T-helper 17 cell (primary cell): ENCODE measurements at regions not wholly inside any gene's neighbourhood (a gene's known extent, or its start where the extent isn't known, plus 50 kb on each side); places are given as distances from the start of the nearest gene placed in this dataset.
"Not testable (repeated sequence)": the region's sequence is repeated elsewhere in the genome, so short reads cannot be mapped to it uniquely, and the experiment has no call there.

ENCODE experiments used
- ATAC-seq: fragments of 150-1000 bp; cut with Tn5 transposase; 2 replicates; pipeline ENCODE4 v1.10.0; 2021; ENCODE audit warnings: mild to moderate bottlenecking, moderate library complexity
- DNase-seq, 3 donors: peaks; one replicate each; pipeline versions ENCODE4 v3.0.0 to v3.0.0-alpha.2; 2020 to 2021
- H3K9me3 ChIP-seq: one replicate; pipeline ENCODE4 v1.7.0; 2013; ENCODE audit warnings: low read length, mild to moderate bottlenecking; ENCODE audit not compliant: control insufficient read depth, poor library complexity, severe bottlenecking
- H3K27ac Mint-ChIP-seq: one replicate; pipeline ENCODE4 v1.8.0; 2022; ENCODE audit warnings: mild to moderate bottlenecking, moderate library complexity, mixed read lengths
- H3K27me3 Mint-ChIP-seq: one replicate; pipeline ENCODE4 v1.8.0; 2022; ENCODE audit warnings: mixed read lengths
- H3K36me3 Mint-ChIP-seq: one replicate; pipeline ENCODE4 v1.8.0; 2022; ENCODE audit warnings: low read depth, mixed read lengths
- H3K4me1 Mint-ChIP-seq: one replicate; pipeline ENCODE4 v1.8.0; 2022; ENCODE audit warnings: mild to moderate bottlenecking, mixed read lengths
- H3K4me3 Mint-ChIP-seq: one replicate; pipeline ENCODE4 v1.8.0; 2022; ENCODE audit warnings: mild to moderate bottlenecking, moderate library complexity, mixed read lengths

- DNase-seq (no peak), ATAC-seq (no peak)
- H3K4me1 Mint-ChIP-seq, result no peaks in the 10 kb centered on the region
- no peaks in the 10 kb centered on the region for H3K36me3 Mint-ChIP-seq
- no peaks in the 10 kb centered on the region for H3K9me3 ChIP-seq
- no peak overlapping the region for H3K27ac Mint-ChIP-seq
- H3K4me3 Mint-ChIP-seq, result no peak overlapping the region
- no peaks in the 10 kb centered on the region for H3K27me3 Mint-ChIP-seq
Observed at GRCh38 chr2:17012297-17012696, 346.7 kb upstream of the CYRIA start.

GRCh38 chr2:17010104-17010503 lies 344.5 kb upstream of the CYRIA start:
- ATAC-seq (no peak), DNase-seq (no peak)
- H3K4me1 Mint-ChIP-seq, result no peaks in the 10 kb centered on the region
- no peaks in the 10 kb centered on the region for H3K27me3 Mint-ChIP-seq
- H3K9me3 ChIP-seq, result no peaks in the 10 kb centered on the region
- H3K27ac Mint-ChIP-seq, result no peak overlapping the region
- H3K4me3 Mint-ChIP-seq, result no peak overlapping the region
- no peaks in the 10 kb centered on the region for H3K36me3 Mint-ChIP-seq

GRCh38 chr2:17000184-17000482 lies 334.5 kb upstream of the CYRIA start:
- no peaks in the 10 kb centered on the region for H3K27me3 Mint-ChIP-seq
- no peak for ATAC-seq
- H3K36me3 Mint-ChIP-seq, result no peaks in the 10 kb centered on the region
- no peak overlapping the region for H3K27ac Mint-ChIP-seq
- H3K4me3 Mint-ChIP-seq, result no peak overlapping the region
- DNase-seq, result no peak
- H3K4me1 Mint-ChIP-seq, result no peaks in the 10 kb centered on the region
- H3K9me3 ChIP-seq, result no peaks in the 10 kb centered on the region

GRCh38 chr2:16999347-17000183 lies 333.9 kb upstream of the CYRIA start:
- H3K36me3 Mint-ChIP-seq, result no peaks in the 10 kb centered on the region
- H3K27me3 Mint-ChIP-seq, result no peaks in the 10 kb centered on the region
- no peaks in the 10 kb centered on the region for H3K9me3 ChIP-seq
- no peak overlapping the region for H3K4me3 Mint-ChIP-seq
- DNase-seq (no peak), ATAC-seq (no peak)
- H3K4me1 Mint-ChIP-seq, result no peaks in the 10 kb centered on the region
- no peak overlapping the region for H3K27ac Mint-ChIP-seq

GRCh38 chr2:16978301-16978700 lies 312.7 kb upstream of the CYRIA start:
- DNase-seq (no peak), ATAC-seq (no peak)
- no peak overlapping the region for H3K4me3 Mint-ChIP-seq
- H3K4me1 Mint-ChIP-seq, result no peaks in the 10 kb centered on the region
- no peak overlapping the region for H3K27ac Mint-ChIP-seq
- H3K9me3 ChIP-seq, result no peaks in the 10 kb centered on the region
- no peaks in the 10 kb centered on the region for H3K36me3 Mint-ChIP-seq
- no peaks in the 10 kb centered on the region for H3K27me3 Mint-ChIP-seq

- H3K27ac Mint-ChIP-seq, result no peak overlapping the region
- DNase-seq, result no peak
Observed at GRCh38 chr2:16974688-16975087, 309.1 kb upstream of the CYRIA start.

GRCh38 chr2:16973586-16974286 lies 308.1 kb upstream of the CYRIA start:
- no peaks in the 10 kb centered on the region for H3K27me3 Mint-ChIP-seq
- H3K9me3 ChIP-seq, result no peaks in the 10 kb centered on the region
- H3K4me3 Mint-ChIP-seq, result no peak overlapping the region
- no peaks in the 10 kb centered on the region for H3K4me1 Mint-ChIP-seq
- H3K36me3 Mint-ChIP-seq, result no peaks in the 10 kb centered on the region
- H3K27ac Mint-ChIP-seq, result no peak overlapping the region
- DNase-seq (no peak), ATAC-seq (no peak)

More at GRCh38 chr2:16974688-16975087, 309.1 kb upstream of the CYRIA start:
- H3K4me3 Mint-ChIP-seq, result no peak overlapping the region
- no peaks in the 10 kb centered on the region for H3K4me1 Mint-ChIP-seq
- H3K9me3 ChIP-seq, result no peaks in the 10 kb centered on the region
- H3K27me3 Mint-ChIP-seq, result no peaks in the 10 kb centered on the region
- no peaks in the 10 kb centered on the region for H3K36me3 Mint-ChIP-seq
- no peak for ATAC-seq

- DNase-seq (no peak), ATAC-seq (no peak)
- H3K4me3 Mint-ChIP-seq, result no peak overlapping the region
- H3K27ac Mint-ChIP-seq, result no peak overlapping the region
- H3K36me3 Mint-ChIP-seq, result no peaks in the 10 kb centered on the region
- no peaks in the 10 kb centered on the region for H3K9me3 ChIP-seq
- H3K4me1 Mint-ChIP-seq, result no peaks in the 10 kb centered on the region
- no peaks in the 10 kb centered on the region for H3K27me3 Mint-ChIP-seq
Observed at GRCh38 chr2:16972276-16972675, 306.6 kb upstream of the CYRIA start.

GRCh38 chr2:16971722-16972234 lies 306.1 kb upstream of the CYRIA start:
- Mint-ChIP-seq H3K4me3 (no peak overlapping the region), H3K4me1 (no peaks in the 10 kb centered on the region), H3K36me3 (no peaks in the 10 kb centered on the region), H3K27me3 (no peaks in the 10 kb centered on the region), H3K27ac (no peak overlapping the region)
- no peaks in the 10 kb centered on the region for H3K9me3 ChIP-seq
- DNase-seq (no peak), ATAC-seq (no peak)

- not testable (repeated sequence) for H3K27me3 Mint-ChIP-seq, ATAC-seq
Observed at GRCh38 chr2:16970948-16971347, 305.3 kb upstream of the CYRIA start.

GRCh38 chr2:16962505-16962904 lies 296.9 kb upstream of the CYRIA start:
- no peak overlapping the region for H3K27ac Mint-ChIP-seq
- H3K4me3 Mint-ChIP-seq, result no peak overlapping the region
- H3K36me3 Mint-ChIP-seq, result no peaks in the 10 kb centered on the region

More at GRCh38 chr2:16970948-16971347, 305.3 kb upstream of the CYRIA start:
- not testable (repeated sequence) for H3K36me3 Mint-ChIP-seq, H3K4me3 Mint-ChIP-seq, DNase-seq, H3K4me1 Mint-ChIP-seq, H3K9me3 ChIP-seq, H3K27ac Mint-ChIP-seq

GRCh38 chr2:16960579-16960978 lies 294.9 kb upstream of the CYRIA start:
- no peak overlapping the region for H3K27ac Mint-ChIP-seq
- no peak for ATAC-seq
- no peaks in the 10 kb centered on the region for H3K36me3 Mint-ChIP-seq
- no peaks in the 10 kb centered on the region for H3K9me3 ChIP-seq
- no peak overlapping the region for H3K4me3 Mint-ChIP-seq
- no peaks in the 10 kb centered on the region for H3K27me3 Mint-ChIP-seq
- DNase-seq, result no peak
- H3K4me1 Mint-ChIP-seq, result no peaks in the 10 kb centered on the region

More at GRCh38 chr2:16962505-16962904, 296.9 kb upstream of the CYRIA start:
- Mint-ChIP-seq H3K4me1 (no peaks in the 10 kb centered on the region), H3K27me3 (no peaks in the 10 kb centered on the region)
- ATAC-seq (no peak), DNase-seq (no peak)
- H3K9me3 ChIP-seq, result no peaks in the 10 kb centered on the region

GRCh38 chr2:16958266-16958665 lies 292.6 kb upstream of the CYRIA start:
- Mint-ChIP-seq H3K4me3 (no peak overlapping the region), H3K27me3 (no peaks in the 10 kb centered on the region), H3K27ac (no peak overlapping the region), H3K36me3 (no peaks in the 10 kb centered on the region), H3K4me1 (no peaks in the 10 kb centered on the region)
- DNase-seq (no peak), ATAC-seq (no peak)
- no peaks in the 10 kb centered on the region for H3K9me3 ChIP-seq

GRCh38 chr2:16952805-16953204 lies 287.2 kb upstream of the CYRIA start:
- no peaks in the 10 kb centered on the region for H3K36me3 Mint-ChIP-seq
- ATAC-seq, result no peak
- H3K4me3 Mint-ChIP-seq, result no peak overlapping the region
- H3K27me3 Mint-ChIP-seq, result no peaks in the 10 kb centered on the region
- DNase-seq, result no peak
- H3K9me3 ChIP-seq, result no peaks in the 10 kb centered on the region
- no peaks in the 10 kb centered on the region for H3K4me1 Mint-ChIP-seq
- H3K27ac Mint-ChIP-seq, result no peak overlapping the region
